Left ventricle myocardium superior (tissue), 1 donor: ENCODE measurements at regions not wholly inside any gene's neighbourhood (a gene's known extent, or its start where the extent isn't known, plus 50 kb on each side); places are given as distances from the start of the nearest gene placed in this dataset.

Experiments used
- ATAC-seq: fragments of 200-7000 bp; cut with Tn5 transposase; one replicate; pipeline ENCODE4 v1.9.1; 2020; ENCODE audit warnings: mild to moderate bottlenecking, moderate library complexity
- DNase-seq: peaks from one replicate; pipeline ENCODE4 v3.0.0-alpha.2; 2020
- intact Hi-C: fragments of 100-400 bp; cut with micrococcal nuclease; formaldehyde crosslinking; loops from one replicate; pipeline ENCODE4 v1.11.0; 2022
- donor health status: DM: no; HTN: yes; CAD: no; lungs with severe emphysema.

GRCh38 chr1:221451741-221452140, 290.1 kb downstream of the DUSP10 start:
- DNase-seq (no peak), ATAC-seq (no peak)
- intact Hi-C loops: no loop called here

GRCh38 chr1:221454096-221454495, 287.8 kb downstream of the DUSP10 start:
- DNase-seq: no peak
- intact Hi-C loops: no loop called here
- no peak for ATAC-seq

GRCh38 chr1:221456918-221457317, 285.0 kb downstream of the DUSP10 start:
- intact Hi-C loops: no loop called here
- ATAC-seq: no peak

GRCh38 chr1:221457685-221458446, 284.0 kb downstream of the DUSP10 start:
- no peak for DNase-seq
- peak; percentile 59 for ATAC-seq
- intact Hi-C loops: no loop called here

More at GRCh38 chr1:221456918-221457317, 285.0 kb downstream of the DUSP10 start:
- DNase-seq: no peak

- intact Hi-C loops: no loop called here
- no peak for DNase-seq
- ATAC-seq: peak; percentile 89
These were observed 283.3 kb downstream of the DUSP10 start for GRCh38 chr1:221458447-221459156.

- intact Hi-C loops: no loop called here
- DNase-seq (no peak), ATAC-seq (no peak)
These were observed 282.3 kb downstream of the DUSP10 start for GRCh38 chr1:221459558-221459957.

- no peak for ATAC-seq
- intact Hi-C loops: no loop called here
- no peak for DNase-seq
These were observed 279.5 kb downstream of the DUSP10 start for GRCh38 chr1:221462345-221462744.

GRCh38 chr1:221468546-221468945, 273.3 kb downstream of the DUSP10 start:
- no peak for ATAC-seq
- no peak for DNase-seq
- intact Hi-C loops: no loop called here

- no peak for ATAC-seq
- no peak for DNase-seq
- intact Hi-C loops: no loop called here
These were observed 272.4 kb downstream of the DUSP10 start for GRCh38 chr1:221469476-221469875.

GRCh38 chr1:221470000-221470698, 271.7 kb downstream of the DUSP10 start:
- intact Hi-C loops: no loop called here
- ATAC-seq: no peak

GRCh38 chr1:221473411-221473810, 268.5 kb downstream of the DUSP10 start:
- no peak for DNase-seq
- ATAC-seq: no peak
- intact Hi-C loops: no loop called here

More at GRCh38 chr1:221470000-221470698, 271.7 kb downstream of the DUSP10 start:
- DNase-seq: no peak

GRCh38 chr1:221477252-221477651, 264.6 kb downstream of the DUSP10 start:
- intact Hi-C loops: no loop called here
- DNase-seq (no peak), ATAC-seq (no peak)

GRCh38 chr1:221478050-221478949, 263.6 kb downstream of the DUSP10 start:
- peak; percentile 58 for DNase-seq

GRCh38 chr1:221487781-221488524, 253.9 kb downstream of the DUSP10 start:
- DNase-seq (no peak), ATAC-seq (no peak)
- intact Hi-C loops: no loop called here

More at GRCh38 chr1:221478050-221478949, 263.6 kb downstream of the DUSP10 start:
- intact Hi-C loops: no loop called here
- ATAC-seq: peak; percentile 94

- intact Hi-C loops: no loop called here
- ATAC-seq (no peak), DNase-seq (no peak)
These were observed 253.3 kb downstream of the DUSP10 start for GRCh38 chr1:221488550-221488949.

- DNase-seq: no peak
- intact Hi-C loops: loop anchor here (10.0 kb wide), 1 partner anchor 140 kb away; no protein-coding TSS in a partner anchor
These were observed 247.2 kb downstream of the DUSP10 start for GRCh38 chr1:221494670-221495069.

GRCh38 chr1:221497046-221497445, 244.8 kb downstream of the DUSP10 start:
- intact Hi-C loops: loop anchor here (10.0 kb wide), 1 partner anchor 138 kb away; no protein-coding TSS in a partner anchor
- ATAC-seq (no peak), DNase-seq (no peak)

More at GRCh38 chr1:221494670-221495069, 247.2 kb downstream of the DUSP10 start:
- no peak for ATAC-seq

- intact Hi-C loops: no loop called here
- no peak for ATAC-seq
- no peak for DNase-seq
These were observed 238.6 kb downstream of the DUSP10 start for GRCh38 chr1:221503268-221503667.
